ENCODE measurements at regions not wholly inside any gene's neighbourhood (a gene's known extent, or its start where the extent isn't known, plus 50 kb on each side); places are given as distances from the start of the nearest gene placed in this dataset.
"Not testable (repeated sequence)": the region's sequence is repeated elsewhere in the genome, so short reads cannot be mapped to it uniquely, and the experiment has no call there.

DNA sequence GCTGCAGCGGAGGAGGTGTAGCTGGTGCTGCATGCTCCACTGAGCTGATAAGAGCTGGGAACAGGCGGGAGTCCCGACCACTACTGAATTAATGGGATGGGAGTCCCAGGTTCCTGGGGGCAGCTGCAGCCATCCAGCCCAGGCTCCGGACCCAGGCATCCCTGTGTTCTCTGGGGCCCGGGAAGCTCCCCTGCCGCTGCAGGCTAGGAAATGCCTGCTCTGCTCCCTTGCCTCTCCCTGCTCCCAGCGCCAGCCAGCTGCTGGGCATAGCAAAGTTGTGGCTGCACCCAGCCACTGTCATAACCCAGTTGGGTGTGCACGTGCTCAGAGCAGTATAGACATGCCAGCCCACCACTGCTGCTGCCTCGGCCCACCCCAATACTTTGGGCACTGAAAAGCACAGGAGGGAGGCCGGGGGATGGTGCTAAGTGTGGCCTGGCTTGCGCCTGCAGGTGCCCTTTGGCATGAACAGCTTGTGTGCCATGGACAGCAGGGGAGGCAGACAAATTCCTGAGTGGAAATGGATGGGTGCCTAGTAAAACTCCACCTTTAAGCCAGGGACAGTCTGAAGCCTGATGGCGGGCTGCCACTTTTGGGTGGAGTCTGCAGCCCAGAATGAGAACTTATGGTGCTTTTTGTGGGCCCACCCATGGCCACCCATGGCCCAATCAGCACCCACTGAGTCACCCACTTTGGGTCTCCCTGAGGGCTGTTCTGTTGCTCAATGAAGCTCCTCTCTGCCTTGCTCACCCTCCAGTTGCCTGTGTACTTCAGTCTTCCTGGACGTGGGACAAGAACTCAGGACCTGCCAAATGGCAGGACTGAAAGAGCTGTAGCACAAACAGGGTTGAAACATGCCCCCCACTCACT lies 219.3 kb upstream of the TMEFF2 start:
- Histone ChIP-seq H3K36me3 (ENCODE audit: control insufficient read depth, insufficient read depth, low read length) (no peaks in the 10 kb centered on the region), H3K4me3 (ENCODE audit: low read depth, low read length) (no peak overlapping the region), H3K27me3 (ENCODE audit: control insufficient read depth, insufficient read depth, low read length) (no peaks in the 10 kb centered on the region), H3K4me1 (ENCODE audit: control insufficient read depth, insufficient read depth, low read length) (no peaks in the 10 kb centered on the region), H3K27ac (ENCODE audit: low read depth, low read length) (no peak overlapping the region), H3K9me3 (ENCODE audit: control insufficient read depth, insufficient read depth, low read depth, low read length) (peaks cover 13% of the 10 kb centered on the region), H3K9ac (ENCODE audit: low read length) (no peak overlapping the region)

DNA sequence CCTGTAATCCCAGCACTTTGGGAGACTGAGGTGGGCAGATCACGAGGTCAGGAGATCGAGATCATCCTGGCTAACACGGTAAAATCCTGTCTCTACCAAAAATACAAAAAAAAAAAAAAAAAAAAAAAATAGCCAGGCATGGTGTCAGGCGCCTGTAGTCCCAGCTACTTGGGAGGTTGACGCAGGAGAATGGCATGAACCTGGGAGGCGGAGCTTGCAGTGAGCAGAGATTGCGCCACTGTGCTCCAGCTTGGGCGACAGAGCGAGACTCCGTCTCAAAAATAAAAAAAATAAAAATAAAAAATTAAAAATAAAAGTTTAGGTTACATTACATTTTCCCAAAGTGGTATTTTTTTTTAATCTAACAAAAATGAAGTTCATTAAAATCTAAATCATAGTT lies 218.1 kb upstream of the TMEFF2 start:
- H3K4me3 ChIP-seq (ENCODE audit: low read depth, low read length); H3K36me3 ChIP-seq (ENCODE audit: control insufficient read depth, insufficient read depth, low read length); H3K4me1 ChIP-seq (ENCODE audit: control insufficient read depth, insufficient read depth, low read length); H3K9ac ChIP-seq (ENCODE audit: low read length); H3K27ac ChIP-seq (ENCODE audit: low read depth, low read length); H3K27me3 ChIP-seq (ENCODE audit: control insufficient read depth, insufficient read depth, low read length): not testable (repeated sequence)
- peaks cover 13% of the 10 kb centered on the region for H3K9me3 ChIP-seq (ENCODE audit: control insufficient read depth, insufficient read depth, low read depth, low read length)

- Histone ChIP-seq H3K36me3 (ENCODE audit: control insufficient read depth, insufficient read depth, low read length) (no peaks in the 10 kb centered on the region), H3K27me3 (ENCODE audit: control insufficient read depth, insufficient read depth, low read length) (no peaks in the 10 kb centered on the region), H3K9me3 (ENCODE audit: control insufficient read depth, insufficient read depth, low read depth, low read length) (peaks cover 13% of the 10 kb centered on the region), H3K4me3 (ENCODE audit: low read depth, low read length) (no peak overlapping the region), H3K9ac (ENCODE audit: low read length) (no peak overlapping the region), H3K4me1 (ENCODE audit: control insufficient read depth, insufficient read depth, low read length) (peaks cover 11% of the 10 kb centered on the region; the same call in 1 of the 2 replicates), H3K27ac (ENCODE audit: low read depth, low read length) (no peak overlapping the region)
Measured at GRCh38 chr2:192412394-192412793, 217.7 kb upstream of the TMEFF2 start.

- Histone ChIP-seq H3K9me3 (ENCODE audit: control insufficient read depth, insufficient read depth, low read depth, low read length) (peaks cover 13% of the 10 kb centered on the region), H3K27me3 (ENCODE audit: control insufficient read depth, insufficient read depth, low read length) (no peaks in the 10 kb centered on the region), H3K4me1 (ENCODE audit: control insufficient read depth, insufficient read depth, low read length) (peaks cover 11% of the 10 kb centered on the region; the same call in 1 of the 2 replicates), H3K9ac (ENCODE audit: low read length) (no peak overlapping the region), H3K4me3 (ENCODE audit: low read depth, low read length) (no peak overlapping the region), H3K36me3 (ENCODE audit: control insufficient read depth, insufficient read depth, low read length) (no peaks in the 10 kb centered on the region), H3K27ac (ENCODE audit: low read depth, low read length) (no peak overlapping the region)
Measured at GRCh38 chr2:192411755-192412154, 217.0 kb upstream of the TMEFF2 start.

DNA sequence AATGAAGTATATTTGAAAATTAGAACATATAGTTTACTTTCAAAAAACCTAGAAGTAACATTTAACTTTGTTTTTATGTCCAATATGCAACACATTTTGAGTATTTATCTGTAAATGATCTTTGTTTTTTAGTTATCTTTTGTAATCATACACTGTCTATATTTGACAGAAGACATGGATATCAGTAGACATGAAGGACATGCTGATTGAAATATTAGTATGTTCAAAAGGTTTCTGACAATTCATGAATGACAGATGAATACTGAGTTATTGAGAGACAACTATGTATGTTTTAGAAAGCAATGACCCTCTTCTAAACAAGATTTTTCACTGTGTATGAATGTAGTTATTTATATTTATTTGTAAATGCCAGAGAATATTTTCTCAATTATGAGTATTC lies 215.6 kb upstream of the TMEFF2 start:
- Histone ChIP-seq H3K27ac (ENCODE audit: low read depth, low read length) (no peak overlapping the region), H3K4me1 (ENCODE audit: control insufficient read depth, insufficient read depth, low read length) (peaks cover 11% of the 10 kb centered on the region; the same call in 1 of the 2 replicates), H3K9me3 (ENCODE audit: control insufficient read depth, insufficient read depth, low read depth, low read length) (peaks cover 13% of the 10 kb centered on the region), H3K36me3 (ENCODE audit: control insufficient read depth, insufficient read depth, low read length) (no peaks in the 10 kb centered on the region), H3K4me3 (ENCODE audit: low read depth, low read length) (no peak overlapping the region), H3K27me3 (ENCODE audit: control insufficient read depth, insufficient read depth, low read length) (no peaks in the 10 kb centered on the region), H3K9ac (ENCODE audit: low read length) (no peak overlapping the region)

GRCh38 chr2:192407692-192408091 lies 213.0 kb upstream of the TMEFF2 start:
- Histone ChIP-seq H3K4me1 (ENCODE audit: control insufficient read depth, insufficient read depth, low read length) (peaks cover 11% of the 10 kb centered on the region; the same call in 1 of the 2 replicates), H3K27me3 (ENCODE audit: control insufficient read depth, insufficient read depth, low read length) (no peaks in the 10 kb centered on the region), H3K9me3 (ENCODE audit: control insufficient read depth, insufficient read depth, low read depth, low read length) (no peaks in the 10 kb centered on the region), H3K27ac (ENCODE audit: low read depth, low read length) (no peak overlapping the region), H3K36me3 (ENCODE audit: control insufficient read depth, insufficient read depth, low read length) (no peaks in the 10 kb centered on the region), H3K4me3 (ENCODE audit: low read depth, low read length) (no peak overlapping the region), H3K9ac (ENCODE audit: low read length) (no peak overlapping the region)

- no peak overlapping the region for H3K9ac ChIP-seq (ENCODE audit: low read length)
- H3K4me1 ChIP-seq (ENCODE audit: control insufficient read depth, insufficient read depth, low read length): no peaks in the 10 kb centered on the region
- no peak overlapping the region for H3K27ac ChIP-seq (ENCODE audit: low read depth, low read length)
- H3K9me3 ChIP-seq (ENCODE audit: control insufficient read depth, insufficient read depth, low read depth, low read length): no peaks in the 10 kb centered on the region
- H3K4me3 ChIP-seq (ENCODE audit: low read depth, low read length): no peak overlapping the region
- H3K27me3 ChIP-seq (ENCODE audit: control insufficient read depth, insufficient read depth, low read length): no peaks in the 10 kb centered on the region
- H3K36me3 ChIP-seq (ENCODE audit: control insufficient read depth, insufficient read depth, low read length): no peaks in the 10 kb centered on the region
Measured at GRCh38 chr2:192398236-192398635, 203.5 kb upstream of the TMEFF2 start.

GRCh38 chr2:192394605-192395004 lies 199.9 kb upstream of the TMEFF2 start:
- Histone ChIP-seq H3K36me3 (ENCODE audit: control insufficient read depth, insufficient read depth, low read length) (no peaks in the 10 kb centered on the region), H3K4me1 (ENCODE audit: control insufficient read depth, insufficient read depth, low read length) (no peaks in the 10 kb centered on the region), H3K4me3 (ENCODE audit: low read depth, low read length) (no peak overlapping the region), H3K27ac (ENCODE audit: low read depth, low read length) (no peak overlapping the region), H3K27me3 (ENCODE audit: control insufficient read depth, insufficient read depth, low read length) (no peaks in the 10 kb centered on the region), H3K9ac (ENCODE audit: low read length) (no peak overlapping the region), H3K9me3 (ENCODE audit: control insufficient read depth, insufficient read depth, low read depth, low read length) (no peaks in the 10 kb centered on the region)

DNA sequence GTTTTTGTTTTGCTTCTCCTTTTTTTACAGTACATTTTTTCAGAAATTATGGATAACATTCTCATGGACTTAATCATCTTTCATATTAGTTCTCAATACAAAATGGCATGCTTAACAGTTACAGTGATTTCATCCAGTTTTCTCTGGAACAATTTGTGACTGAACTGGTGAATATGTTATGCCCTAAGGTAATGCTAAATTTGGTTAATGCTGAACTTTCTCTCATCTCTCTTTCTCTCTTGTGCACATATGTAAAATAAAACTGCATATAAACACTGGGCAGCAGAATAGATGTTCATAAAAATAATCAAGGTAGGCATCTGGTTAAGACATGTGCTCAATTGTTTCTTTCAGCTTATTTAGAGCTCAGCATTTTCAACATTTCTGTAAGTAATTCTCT lies 196.3 kb upstream of the TMEFF2 start:
- Histone ChIP-seq H3K27ac (ENCODE audit: low read depth, low read length) (no peak overlapping the region), H3K4me3 (ENCODE audit: low read depth, low read length) (no peak overlapping the region), H3K4me1 (ENCODE audit: control insufficient read depth, insufficient read depth, low read length) (no peaks in the 10 kb centered on the region), H3K27me3 (ENCODE audit: control insufficient read depth, insufficient read depth, low read length) (no peaks in the 10 kb centered on the region), H3K36me3 (ENCODE audit: control insufficient read depth, insufficient read depth, low read length) (no peaks in the 10 kb centered on the region), H3K9me3 (ENCODE audit: control insufficient read depth, insufficient read depth, low read depth, low read length) (0 out of 2 replicates have a peak, but pooled peaks cover 2% of the 10 kb centered on the region), H3K9ac (ENCODE audit: low read length) (no peak overlapping the region)

GRCh38 chr2:192390401-192390800 lies 195.7 kb upstream of the TMEFF2 start:
- no peaks in the 10 kb centered on the region for H3K4me1 ChIP-seq (ENCODE audit: control insufficient read depth, insufficient read depth, low read length)
- no peaks in the 10 kb centered on the region for H3K36me3 ChIP-seq (ENCODE audit: control insufficient read depth, insufficient read depth, low read length)
- no peak overlapping the region for H3K9ac ChIP-seq (ENCODE audit: low read length)
- H3K27ac ChIP-seq (ENCODE audit: low read depth, low read length): no peak overlapping the region
- no peak overlapping the region for H3K4me3 ChIP-seq (ENCODE audit: low read depth, low read length)
- H3K9me3 ChIP-seq (ENCODE audit: control insufficient read depth, insufficient read depth, low read depth, low read length): 0 out of 2 replicates have a peak, but pooled peaks cover 2% of the 10 kb centered on the region
- H3K27me3 ChIP-seq (ENCODE audit: control insufficient read depth, insufficient read depth, low read length): no peaks in the 10 kb centered on the region

DNA sequence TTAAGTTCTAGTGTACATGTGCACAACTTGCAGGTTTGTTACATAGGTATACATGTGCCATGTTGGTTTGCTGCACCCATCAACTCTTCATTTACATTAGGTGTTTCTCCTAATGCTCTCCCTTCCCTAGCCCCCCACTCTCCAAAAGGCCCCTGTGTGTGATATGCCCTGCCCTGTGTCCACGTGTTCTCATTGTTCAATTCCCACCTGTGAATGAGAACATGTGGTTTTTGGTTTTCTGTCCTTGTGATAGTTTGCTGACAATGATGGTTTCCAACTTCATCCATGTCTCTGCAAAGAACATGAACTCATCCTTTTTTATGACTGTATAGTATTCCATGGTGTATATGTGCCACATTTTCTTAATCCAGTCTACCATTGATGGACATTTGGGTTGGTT lies 189.5 kb upstream of the TMEFF2 start:
- not testable (repeated sequence) for H3K9me3 ChIP-seq (ENCODE audit: control insufficient read depth, insufficient read depth, low read depth, low read length); H3K9ac ChIP-seq (ENCODE audit: low read length); H3K27me3 ChIP-seq (ENCODE audit: control insufficient read depth, insufficient read depth, low read length)

More for the DNA sequence above, 189.5 kb upstream of the TMEFF2 start:
- not testable (repeated sequence) for H3K27ac ChIP-seq (ENCODE audit: low read depth, low read length); H3K4me3 ChIP-seq (ENCODE audit: low read depth, low read length); H3K36me3 ChIP-seq (ENCODE audit: control insufficient read depth, insufficient read depth, low read length)
- peaks cover 10% of the 10 kb centered on the region; the same call in 1 of the 2 replicates for H3K4me1 ChIP-seq (ENCODE audit: control insufficient read depth, insufficient read depth, low read length)
